22Rv1 (cell line): ENCODE measurements at regions not wholly inside any gene's neighbourhood (a gene's known extent, or its start where the extent isn't known, plus 50 kb on each side); places are given as distances from the start of the nearest gene placed in this dataset.

Source experiments
- CTCF ChIP-seq: fragments of 450-650 bp; IDR thresholded peaks from 2 replicates; pipeline ENCODE4 v1.5.1; 2017; ENCODE audit warnings: mild to moderate bottlenecking
- ZFX ChIP-seq: fragments of 450-650 bp; IDR thresholded peaks from 2 replicates; pipeline ENCODE4 v1.6.1; 2017; ENCODE audit warnings: antibody characterized with exemption, borderline replicate concordance

DNA sequence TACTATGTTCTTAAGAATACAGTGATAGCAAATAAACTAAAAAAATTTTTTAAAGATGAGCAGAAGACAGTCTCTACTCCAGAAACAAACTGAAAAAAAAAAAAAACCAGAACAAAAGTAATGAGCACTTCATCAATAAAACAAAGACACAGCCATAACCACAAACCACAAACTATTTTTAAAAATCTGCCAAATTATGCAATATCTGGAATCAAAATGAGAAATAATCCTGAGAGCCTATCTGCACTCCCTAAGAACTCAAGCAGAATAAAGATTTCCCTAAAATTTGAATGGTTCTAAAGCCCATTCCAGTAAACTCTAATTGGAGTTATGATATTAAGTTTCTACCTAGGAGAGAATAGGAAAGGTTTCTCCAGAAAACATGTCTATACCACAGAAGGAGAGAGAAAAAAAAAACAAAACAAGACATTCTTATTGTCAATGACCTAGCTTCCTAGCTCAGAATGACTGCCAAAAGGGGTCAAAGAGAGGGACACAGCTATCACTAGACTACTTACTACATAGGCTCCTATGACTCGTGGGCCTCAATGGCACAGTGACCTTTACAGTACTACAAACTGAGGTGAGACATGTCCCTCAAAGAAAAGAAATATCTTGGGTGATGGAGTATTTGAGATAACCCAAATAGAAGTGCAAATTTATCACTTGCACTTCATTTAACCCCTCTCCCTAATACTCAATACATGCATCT lies 262.8 kb downstream of the ZEB2 start:
- TF ChIP-seq CTCF (no peak), ZFX (no peak)
